Endothelial cell of umbilical vein (primary cell): ENCODE measurements at regions not wholly inside any gene's neighbourhood (a gene's known extent, or its start where the extent isn't known, plus 50 kb on each side); places are given as distances from the start of the nearest gene placed in this dataset.

Experiments used
- BruUV-seq: library from RNA; stranded (reverse); fragments of 400-500 nt; replicated peaks from 2 replicates; lab custom pipeline; 2021; lab: Mats Ljungman, UMichigan
- CTCF ChIA-PET: fragments of 300-600, 350-600 bp; sonication (Branson Sonifier 250); formaldehyde crosslinking; loops from one replicate; lab custom pipeline; 2021; ENCODE audit warnings: antibody characterized with exemption, inconsistent platforms; lab: Charles Lee
- POLR2A ChIA-PET: fragments of 300-600, 350-600 bp; sonication (Branson Sonifier 250); formaldehyde crosslinking; loops from one replicate; lab custom pipeline; 2021; ENCODE audit warnings: antibody characterized with exemption, inconsistent platforms; lab: Charles Lee
- DNase-seq: peaks from one replicate; pipeline ENCODE4 v3.0.0-alpha.2; 2011; ENCODE audit warnings: low read depth, low spot score
- FAIRE-seq: peaks from 2 replicates; lab custom pipeline; 2011; peaks lifted over from hg19 to GRCh38; lab: Jason Lieb, UNC
- H2AFZ ChIP-seq: 2 replicates; pipeline ENCODE4 v1.6.0; 2012; ENCODE audit warnings: low read depth, low read length, control low read depth, inconsistent platforms
- H3K27ac ChIP-seq: 2 replicates; pipeline ENCODE4 v1.5.1; 2011; ENCODE audit warnings: low read depth, mild to moderate bottlenecking, control low read depth, low read length, moderate library complexity; ENCODE audit not compliant: insufficient read depth
- H3K27me3 ChIP-seq, 2 experiments: 2 replicates each; pipeline versions ENCODE4 v1.6.0 to v1.6.1; 2011; ENCODE audit warnings: low read length in 2 of 2, mixed read lengths in 1 of 2; ENCODE audit not compliant: control insufficient read depth in 2 of 2, insufficient read depth in 2 of 2
- H3K36me3 ChIP-seq, 2 experiments: 2 replicates in 1 of 2; 3 replicates in 1 of 2; pipeline ENCODE4 v1.5.1; 2011; ENCODE audit warnings: low read length in 2 of 2, mild to moderate bottlenecking in 1 of 2, moderate library complexity in 1 of 2; ENCODE audit not compliant: control insufficient read depth in 2 of 2, insufficient read depth in 2 of 2; ENCODE audit errors: extremely low read depth in 1 of 2
- H3K4me1 ChIP-seq: 3 replicates; pipeline ENCODE4 v1.5.1; 2011; ENCODE audit warnings: mild to moderate bottlenecking, low read length; ENCODE audit not compliant: control insufficient read depth, insufficient read depth; ENCODE audit errors: extremely low read depth
- H3K4me2 ChIP-seq: 2 replicates; pipeline ENCODE4 v1.6.1; 2011; ENCODE audit warnings: low read length, control low read depth, mixed read lengths; ENCODE audit not compliant: insufficient read depth
- H3K4me3 ChIP-seq, 3 experiments: fragments of 200-600 bp in 1 of 3; sonication (generic), shearing (Covaris generic) in 1 of 3; replicated peaks in 1 of 3; 2 replicates each; pipeline ENCODE4 v1.5.1; 2011 to 2016; ENCODE audit warnings: control low read depth in 3 of 3, low read length in 3 of 3, mild to moderate bottlenecking in 2 of 3, inconsistent platforms in 1 of 3, low read depth in 1 of 3, moderate library complexity in 1 of 3; ENCODE audit not compliant: insufficient read depth in 1 of 3
- H3K79me2 ChIP-seq: 2 replicates; pipeline ENCODE4 v1.6.0; 2012; ENCODE audit warnings: low read length, inconsistent platforms; ENCODE audit not compliant: control insufficient read depth, insufficient read depth
- H3K9ac ChIP-seq: replicated peaks from 2 replicates; pipeline ENCODE3; 2011; ENCODE audit warnings: low read length, control low read depth; ENCODE audit not compliant: insufficient read depth; ENCODE audit errors: extremely low read depth
- H3K9me1 ChIP-seq: replicated peaks from 3 replicates; pipeline ENCODE4 v1.6.0; 2011; ENCODE audit warnings: mild to moderate bottlenecking, low read length; ENCODE audit not compliant: control insufficient read depth, insufficient read depth; ENCODE audit errors: extremely low read depth
- H3K9me3 ChIP-seq: replicated peaks from 2 replicates; pipeline ENCODE4 v1.5.1; 2012; ENCODE audit warnings: low read length, inconsistent platforms; ENCODE audit not compliant: control insufficient read depth, insufficient read depth
- H4K20me1 ChIP-seq: replicated peaks from 2 replicates; pipeline ENCODE3; 2011; ENCODE audit warnings: mild to moderate bottlenecking, low read length; ENCODE audit not compliant: control insufficient read depth, insufficient read depth; ENCODE audit errors: extremely low read depth
- EZH2 ChIP-seq: IDR thresholded peaks from 2 replicates; pipeline ENCODE4 v1.6.1; 2012; ENCODE audit warnings: borderline replicate concordance, low read depth, mild to moderate bottlenecking, moderate library complexity, low read length, inconsistent platforms; ENCODE audit not compliant: severe bottlenecking
- FOS ChIP-seq: IDR thresholded peaks from 2 replicates; pipeline ENCODE4 v1.6.1; 2011; ENCODE audit warnings: mild to moderate bottlenecking, low read length, moderate library complexity, borderline replicate concordance; ENCODE audit not compliant: insufficient read depth
- GATA2 ChIP-seq: IDR thresholded peaks from 2 replicates; pipeline ENCODE4 v1.7.0; 2011; ENCODE audit warnings: low read depth, mild to moderate bottlenecking, moderate library complexity, mixed read lengths, low read length; ENCODE audit not compliant: insufficient read length, insufficient read depth
- JUN ChIP-seq: IDR thresholded peaks from 2 replicates; pipeline ENCODE4 v1.6.1; 2011; ENCODE audit warnings: borderline replicate concordance, low read depth; ENCODE audit not compliant: insufficient read length, insufficient read depth
- MYC ChIP-seq: IDR thresholded peaks from one replicate; pipeline ENCODE4 v1.6.1; 2011; ENCODE audit warnings: mild to moderate bottlenecking, low read depth, low read length
- POLR2A ChIP-seq: IDR thresholded peaks from 2 replicates; pipeline ENCODE4 v1.6.1; 2012; ENCODE audit warnings: low read depth, mild to moderate bottlenecking, control low read depth, low read length
- POLR2AphosphoS5 ChIP-seq: IDR thresholded peaks from 2 replicates; pipeline ENCODE4 v1.6.1; 2012; ENCODE audit warnings: low read depth, mild to moderate bottlenecking, control low read depth, low read length, moderate library complexity; ENCODE audit not compliant: insufficient read depth
- dilution Hi-C: fragments of 300-500 bp; cut with MboI; formaldehyde crosslinking; loops from one replicate; pipeline ENCODE4 v1.15.0; 2019; ENCODE audit warnings: low sequenced_read_pairs; ENCODE audit not compliant: extremely low pct_ligation_motif_present
- intact Hi-C: fragments of 100-400 bp; cut with micrococcal nuclease; formaldehyde crosslinking; loops from one replicate; pipeline ENCODE4 v1.10.0; 2022
- TF ChIP-seq, protein P1 (sequence below): IDR thresholded peaks from 2 replicates; pipeline ENCODE4 v1.6.1; 2011; ENCODE audit not compliant: insufficient read depth, insufficient read length
- TF ChIP-seq, protein P2 (sequence below), 2 donors: IDR thresholded peaks; 1 replicate in 1 of 2; 2 replicates in 1 of 2; pipeline ENCODE4 v1.5.1; 2011; ENCODE audit warnings: low read length in 2 of 2, mild to moderate bottlenecking in 2 of 2, moderate library complexity in 2 of 2, control low read depth in 1 of 2, inconsistent platforms in 1 of 2, low read depth in 1 of 2; ENCODE audit not compliant: insufficient read depth in 1 of 2; ENCODE audit errors: extremely low read depth in 1 of 2

DNA sequence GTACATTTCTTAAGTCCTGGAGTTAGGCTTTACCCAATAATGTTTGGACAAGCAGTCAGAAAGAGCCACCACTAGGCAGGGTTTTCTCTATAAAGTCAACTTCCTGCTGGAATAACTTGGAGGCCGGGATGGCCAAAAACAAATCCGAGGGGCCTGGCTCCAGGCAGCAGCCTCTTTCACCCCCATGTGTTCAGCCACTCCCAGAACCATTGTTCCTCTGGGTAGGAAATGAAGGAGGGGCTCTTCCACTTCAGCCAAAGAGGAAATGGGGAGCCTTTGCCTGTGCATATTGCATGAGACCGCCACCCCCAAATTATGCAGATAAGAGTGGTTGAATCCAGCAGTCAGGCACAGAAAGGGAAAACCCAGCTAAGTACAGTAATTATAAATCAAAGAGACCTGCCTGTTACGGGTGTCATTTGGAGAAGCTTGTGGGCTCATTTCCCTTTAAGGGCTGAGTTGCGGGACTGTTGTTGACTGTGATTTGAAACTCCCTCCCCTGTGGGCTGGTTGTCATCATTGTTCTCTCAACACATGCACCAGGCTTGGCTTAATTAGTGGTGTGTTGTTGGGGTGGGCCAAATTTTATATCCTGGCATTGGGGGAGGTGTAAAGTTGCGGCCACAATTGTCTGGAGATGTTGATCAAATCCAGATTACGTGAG, 212.8 kb upstream of the SOX11 start:
- Histone ChIP-seq H3K4me3 (no peak overlapping the region), H3K36me3 (no peaks in the 10 kb centered on the region), H3K79me2 (no peaks in the 10 kb centered on the region), H3K4me1 (no peaks in the 10 kb centered on the region), H2AFZ (no peak overlapping the region), H3K9me3 (peaks cover 5% of the 10 kb centered on the region), H3K9me1 (no peaks in the 10 kb centered on the region), H3K4me2 (no peak overlapping the region), H4K20me1 (no peaks in the 10 kb centered on the region), H3K27me3 (no peaks in the 10 kb centered on the region), H3K27ac (no peak overlapping the region), H3K9ac (no peak overlapping the region)
- TF ChIP-seq MYC (no peak), EZH2 (no peak), JUN (no peak), POLR2AphosphoS5 (no peak), POLR2A (no peak), FOS (no peak), GATA2 (no peak)
- TF ChIP-seq, protein P1, sequence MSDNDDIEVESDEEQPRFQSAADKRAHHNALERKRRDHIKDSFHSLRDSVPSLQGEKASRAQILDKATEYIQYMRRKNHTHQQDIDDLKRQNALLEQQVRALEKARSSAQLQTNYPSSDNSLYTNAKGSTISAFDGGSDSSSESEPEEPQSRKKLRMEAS = no peak
- TF ChIP-seq, protein P2, sequence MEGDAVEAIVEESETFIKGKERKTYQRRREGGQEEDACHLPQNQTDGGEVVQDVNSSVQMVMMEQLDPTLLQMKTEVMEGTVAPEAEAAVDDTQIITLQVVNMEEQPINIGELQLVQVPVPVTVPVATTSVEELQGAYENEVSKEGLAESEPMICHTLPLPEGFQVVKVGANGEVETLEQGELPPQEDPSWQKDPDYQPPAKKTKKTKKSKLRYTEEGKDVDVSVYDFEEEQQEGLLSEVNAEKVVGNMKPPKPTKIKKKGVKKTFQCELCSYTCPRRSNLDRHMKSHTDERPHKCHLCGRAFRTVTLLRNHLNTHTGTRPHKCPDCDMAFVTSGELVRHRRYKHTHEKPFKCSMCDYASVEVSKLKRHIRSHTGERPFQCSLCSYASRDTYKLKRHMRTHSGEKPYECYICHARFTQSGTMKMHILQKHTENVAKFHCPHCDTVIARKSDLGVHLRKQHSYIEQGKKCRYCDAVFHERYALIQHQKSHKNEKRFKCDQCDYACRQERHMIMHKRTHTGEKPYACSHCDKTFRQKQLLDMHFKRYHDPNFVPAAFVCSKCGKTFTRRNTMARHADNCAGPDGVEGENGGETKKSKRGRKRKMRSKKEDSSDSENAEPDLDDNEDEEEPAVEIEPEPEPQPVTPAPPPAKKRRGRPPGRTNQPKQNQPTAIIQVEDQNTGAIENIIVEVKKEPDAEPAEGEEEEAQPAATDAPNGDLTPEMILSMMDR (IDR thresholded peaks at IDR 0.05; ENCODE audit: extremely low read depth in 1 of 2, insufficient read depth in 1 of 2, low read depth in 1 of 2, low read length in 2 of 2) = no peak
- dilution Hi-C loops (no loop called here), intact Hi-C loops (no loop called here)
- ChIA-PET CTCF (no interaction called here), POLR2A (no interaction called here)
- no TSS peak for BruUV-seq
- FAIRE-seq (no peak), DNase-seq (no peak)
